ENCODE measurements at regions not wholly inside any gene's neighbourhood (a gene's known extent, or its start where the extent isn't known, plus 50 kb on each side); places are given as distances from the start of the nearest gene placed in this dataset.

DNA sequence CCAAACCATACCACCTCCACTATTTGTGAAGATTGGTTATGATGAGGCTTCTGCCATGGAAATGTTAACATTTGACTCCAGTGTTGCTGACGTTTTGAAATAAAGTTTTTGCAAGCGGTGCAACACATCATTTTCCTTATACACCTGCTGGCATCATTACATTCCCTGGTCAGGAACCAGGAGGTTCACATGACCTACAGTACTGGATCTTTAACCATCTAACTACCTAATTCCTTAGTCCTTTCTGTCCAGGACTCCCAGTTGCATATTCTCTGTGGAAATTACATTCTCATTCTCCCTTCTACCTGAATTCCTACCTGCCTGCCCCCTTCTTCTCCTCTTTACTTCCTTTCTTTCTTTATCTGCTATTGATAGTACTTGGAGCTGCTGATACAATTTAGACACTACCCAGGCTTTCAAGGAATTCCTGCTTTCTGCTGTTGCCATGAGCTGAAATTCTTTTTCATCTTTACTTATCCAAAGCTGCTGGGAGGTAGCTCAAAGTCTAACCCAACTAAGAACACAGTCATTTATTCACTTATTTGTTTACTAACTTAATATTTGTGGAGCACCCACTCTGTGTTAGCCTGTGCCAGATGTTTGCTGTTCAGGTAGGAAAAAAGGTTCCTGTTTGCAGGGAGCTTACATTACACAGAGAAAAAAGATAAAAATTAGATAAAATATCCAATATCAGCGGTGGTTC lies 144.2 kb downstream of the EDEM1 start:
- TF ChIP-seq, protein P1, sequence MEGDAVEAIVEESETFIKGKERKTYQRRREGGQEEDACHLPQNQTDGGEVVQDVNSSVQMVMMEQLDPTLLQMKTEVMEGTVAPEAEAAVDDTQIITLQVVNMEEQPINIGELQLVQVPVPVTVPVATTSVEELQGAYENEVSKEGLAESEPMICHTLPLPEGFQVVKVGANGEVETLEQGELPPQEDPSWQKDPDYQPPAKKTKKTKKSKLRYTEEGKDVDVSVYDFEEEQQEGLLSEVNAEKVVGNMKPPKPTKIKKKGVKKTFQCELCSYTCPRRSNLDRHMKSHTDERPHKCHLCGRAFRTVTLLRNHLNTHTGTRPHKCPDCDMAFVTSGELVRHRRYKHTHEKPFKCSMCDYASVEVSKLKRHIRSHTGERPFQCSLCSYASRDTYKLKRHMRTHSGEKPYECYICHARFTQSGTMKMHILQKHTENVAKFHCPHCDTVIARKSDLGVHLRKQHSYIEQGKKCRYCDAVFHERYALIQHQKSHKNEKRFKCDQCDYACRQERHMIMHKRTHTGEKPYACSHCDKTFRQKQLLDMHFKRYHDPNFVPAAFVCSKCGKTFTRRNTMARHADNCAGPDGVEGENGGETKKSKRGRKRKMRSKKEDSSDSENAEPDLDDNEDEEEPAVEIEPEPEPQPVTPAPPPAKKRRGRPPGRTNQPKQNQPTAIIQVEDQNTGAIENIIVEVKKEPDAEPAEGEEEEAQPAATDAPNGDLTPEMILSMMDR (conservative IDR thresholded peaks at IDR 0.05; ENCODE audit: low read depth, low read length), result no peak
- H3K4me3 ChIP-seq (ENCODE audit: low read length), result no peak overlapping the region
- no peak for DNase-seq (ENCODE audit: low read depth)

DNA sequence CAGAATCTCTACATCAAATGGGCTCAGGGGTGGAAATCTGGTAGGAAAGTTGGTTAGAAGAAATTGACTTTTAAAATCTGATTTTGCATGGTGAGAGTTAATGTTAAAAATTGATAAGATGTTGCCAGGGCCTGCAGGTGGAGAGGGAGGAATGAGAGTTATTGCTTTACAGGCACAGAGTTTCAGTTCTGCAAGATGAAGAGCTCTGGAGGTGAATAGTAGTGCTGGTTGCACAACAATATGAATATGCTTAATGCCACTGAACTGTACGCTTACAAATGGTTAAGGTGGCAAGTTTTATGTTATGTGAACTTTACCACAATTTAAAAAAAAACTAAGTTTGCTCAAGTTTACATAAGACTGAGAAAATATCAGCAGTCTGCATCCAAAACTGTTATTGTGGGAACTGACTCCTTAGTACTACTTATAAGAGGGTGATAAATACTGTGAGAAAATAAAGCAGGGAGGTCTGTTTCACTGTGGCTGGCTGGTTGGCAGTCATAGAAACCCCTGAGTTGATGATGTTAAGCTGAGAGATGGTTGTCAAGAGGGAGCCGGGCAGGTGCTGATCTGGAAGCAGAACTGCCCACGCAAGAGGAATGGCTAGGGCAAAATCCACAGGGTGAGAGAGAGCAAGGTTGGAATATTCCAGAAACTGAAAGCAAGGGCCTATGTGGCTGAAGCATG lies 144.9 kb downstream of the EDEM1 start:
- H3K4me3 ChIP-seq (ENCODE audit: low read length), result no peak overlapping the region
- TF ChIP-seq, protein P1 (conservative IDR thresholded peaks at IDR 0.05; ENCODE audit: low read depth, low read length), result no peak
- DNase-seq (ENCODE audit: low read depth), result no peak

DNA sequence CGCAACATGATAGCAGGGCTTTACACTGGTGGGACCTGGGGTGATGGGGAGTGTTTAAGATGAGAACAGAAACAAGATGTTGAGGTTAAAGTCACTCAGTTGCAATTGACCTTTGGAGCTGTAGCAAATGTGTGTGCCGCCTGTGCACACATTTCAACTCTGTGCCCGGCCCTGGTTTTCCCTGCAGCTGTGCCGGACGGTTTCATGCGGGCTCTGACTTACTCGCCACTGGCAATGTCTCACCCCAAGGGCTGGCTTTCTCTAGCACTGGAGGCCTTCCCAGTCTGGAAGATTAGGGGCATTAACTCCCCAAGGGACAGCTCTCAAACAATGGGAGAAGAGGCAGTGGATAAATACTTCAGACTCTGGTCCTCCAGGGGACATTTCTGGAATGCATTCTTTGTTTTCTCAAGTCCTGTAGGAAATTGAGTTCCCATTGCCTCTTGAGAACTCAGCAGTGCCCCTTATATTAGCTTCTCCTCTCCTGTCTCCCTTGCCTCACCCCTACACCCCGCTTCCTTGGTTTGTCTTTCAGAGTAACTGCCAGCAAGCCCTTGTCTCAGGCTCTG lies 152.5 kb downstream of the EDEM1 start:
- TF ChIP-seq, protein P1 (conservative IDR thresholded peaks at IDR 0.05; ENCODE audit: low read depth, low read length), result no peak
- no peak overlapping the region for H3K4me3 ChIP-seq (ENCODE audit: low read length)
- no peak for DNase-seq (ENCODE audit: low read depth)

DNA sequence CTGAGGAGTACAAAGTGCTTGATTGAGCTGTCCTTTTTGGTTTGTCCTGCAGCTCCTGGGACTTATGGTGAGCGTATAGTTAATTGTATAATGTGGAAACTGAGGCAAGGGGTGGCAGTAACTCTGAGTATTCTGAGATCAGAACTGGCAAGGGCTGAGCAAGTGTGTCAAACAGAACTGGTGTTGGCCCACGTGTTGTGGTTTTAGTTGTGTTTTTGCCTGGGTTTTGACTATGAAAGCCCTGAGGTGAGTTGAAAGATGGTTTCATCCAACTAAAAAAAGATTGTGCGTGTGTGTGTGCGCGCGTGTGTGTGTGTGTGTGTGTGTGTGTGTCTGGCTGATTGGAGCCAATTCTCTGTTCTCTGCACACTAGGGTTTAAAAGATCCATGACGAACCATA lies 154.1 kb downstream of the EDEM1 start:
- H3K4me3 ChIP-seq (ENCODE audit: low read length), result no peak overlapping the region
- no peak for DNase-seq (ENCODE audit: low read depth)
- TF ChIP-seq, protein P1 (conservative IDR thresholded peaks at IDR 0.05; ENCODE audit: low read depth, low read length), result no peak

DNA sequence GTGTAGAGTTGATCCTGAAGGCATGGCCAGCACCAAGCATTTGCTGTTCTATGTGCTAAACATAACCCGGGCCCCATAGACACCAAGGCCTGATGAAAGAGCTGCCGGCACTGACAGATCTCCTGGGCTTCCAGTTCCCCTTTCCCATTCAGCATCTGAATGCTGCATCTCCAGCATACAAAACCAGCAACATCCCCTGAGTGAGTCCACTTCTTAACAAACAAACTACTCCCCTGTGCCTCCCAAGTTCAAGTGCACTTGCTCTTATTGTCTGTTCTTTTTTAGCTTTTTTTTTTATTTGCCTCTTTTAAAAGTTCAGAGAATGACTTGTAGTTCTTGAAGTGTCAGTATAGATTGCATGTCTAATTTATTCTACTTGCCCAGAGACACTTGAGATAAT lies 156.0 kb downstream of the EDEM1 start:
- no peak for DNase-seq (ENCODE audit: low read depth)
- TF ChIP-seq, protein P1 (conservative IDR thresholded peaks at IDR 0.05; ENCODE audit: low read depth, low read length), result no peak
- no peak overlapping the region for H3K4me3 ChIP-seq (ENCODE audit: low read length)

DNA sequence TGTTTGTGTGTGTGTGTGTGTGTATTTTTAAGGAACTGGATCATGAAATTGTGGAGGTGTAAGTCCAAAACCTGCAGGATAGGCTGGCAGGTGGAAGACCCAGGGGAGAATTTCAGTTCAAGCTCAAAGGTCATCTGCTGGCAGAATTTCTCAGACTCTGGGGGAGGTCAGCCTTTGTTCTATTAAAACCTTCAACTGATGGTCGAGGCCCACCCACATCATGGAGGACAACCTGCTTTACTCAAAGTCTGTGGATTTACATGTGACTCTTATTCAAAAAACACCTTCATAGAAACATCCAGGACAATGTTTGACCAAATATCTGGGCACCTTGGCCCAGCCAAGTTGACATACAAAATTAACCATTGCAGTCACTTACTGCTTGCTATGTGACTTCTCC lies 157.2 kb downstream of the EDEM1 start:
- TF ChIP-seq, protein P1 (conservative IDR thresholded peaks at IDR 0.05; ENCODE audit: low read depth, low read length), result no peak
- H3K4me3 ChIP-seq (ENCODE audit: low read length), result no peak overlapping the region
- DNase-seq (ENCODE audit: low read depth), result no peak
